GDM1 (cell line): ENCODE measurements at regions not wholly inside any gene's neighbourhood (a gene's known extent, or its start where the extent isn't known, plus 50 kb on each side); places are given as distances from the start of the nearest gene placed in this dataset.
"Not testable (repeated sequence)": the region's sequence is repeated elsewhere in the genome, so short reads cannot be mapped to it uniquely, and the experiment has no call there.

ENCODE experiments used
- DNase-seq: peaks from one replicate; lab custom pipeline; 2025; lab: John Stamatoyannopoulos, UW

GRCh38 chr10:44567471-44567870 lies 182.6 kb upstream of the CXCL12 start:
- DNase-seq = no peak

GRCh38 chr10:44569193-44570091 lies 184.5 kb upstream of the CXCL12 start:
- DNase-seq = no peak

- DNase-seq = no peak
Measured at GRCh38 chr10:44571701-44572100, 186.8 kb upstream of the CXCL12 start.

- no peak for DNase-seq
Measured at GRCh38 chr10:44572146-44572545, 187.2 kb upstream of the CXCL12 start.

GRCh38 chr10:44573821-44574220 lies 188.9 kb upstream of the CXCL12 start:
- no peak for DNase-seq

GRCh38 chr10:44574596-44575480 lies 189.9 kb upstream of the CXCL12 start:
- DNase-seq = no peak

- no peak for DNase-seq
Measured at GRCh38 chr10:44575601-44576380, 190.9 kb upstream of the CXCL12 start.

- DNase-seq = no peak
Measured at GRCh38 chr10:44576702-44577191, 191.8 kb upstream of the CXCL12 start.

GRCh38 chr10:44577533-44577932 lies 192.6 kb upstream of the CXCL12 start:
- no peak for DNase-seq

- no peak for DNase-seq
Measured at GRCh38 chr10:44578271-44578670, 193.4 kb upstream of the CXCL12 start.

- not testable (repeated sequence) for DNase-seq
Measured at GRCh38 chr10:44578963-44579362, 194.1 kb upstream of the CXCL12 start.

GRCh38 chr10:44581996-44582395 lies 197.1 kb upstream of the CXCL12 start:
- DNase-seq = no peak

- DNase-seq = no peak
Measured at GRCh38 chr10:44587488-44588318, 202.8 kb upstream of the CXCL12 start.

- no peak for DNase-seq
Measured at GRCh38 chr10:44589181-44589943, 204.5 kb upstream of the CXCL12 start.

GRCh38 chr10:44589944-44590449 lies 205.1 kb upstream of the CXCL12 start:
- DNase-seq = no peak

GRCh38 chr10:44591911-44592310 lies 207.0 kb upstream of the CXCL12 start:
- DNase-seq = no peak

GRCh38 chr10:44593952-44594351 lies 209.1 kb upstream of the CXCL12 start:
- DNase-seq = no peak

- DNase-seq = no peak
Measured at GRCh38 chr10:44607116-44607515, 222.2 kb upstream of the CXCL12 start.

GRCh38 chr10:44618910-44619309 lies 234.0 kb upstream of the CXCL12 start:
- no peak for DNase-seq

- no peak for DNase-seq
Measured at GRCh38 chr10:44619521-44619920, 234.6 kb upstream of the CXCL12 start.
